ENCODE measurements at regions not wholly inside any gene's neighbourhood (a gene's known extent, or its start where the extent isn't known, plus 50 kb on each side); places are given as distances from the start of the nearest gene placed in this dataset.

DNA sequence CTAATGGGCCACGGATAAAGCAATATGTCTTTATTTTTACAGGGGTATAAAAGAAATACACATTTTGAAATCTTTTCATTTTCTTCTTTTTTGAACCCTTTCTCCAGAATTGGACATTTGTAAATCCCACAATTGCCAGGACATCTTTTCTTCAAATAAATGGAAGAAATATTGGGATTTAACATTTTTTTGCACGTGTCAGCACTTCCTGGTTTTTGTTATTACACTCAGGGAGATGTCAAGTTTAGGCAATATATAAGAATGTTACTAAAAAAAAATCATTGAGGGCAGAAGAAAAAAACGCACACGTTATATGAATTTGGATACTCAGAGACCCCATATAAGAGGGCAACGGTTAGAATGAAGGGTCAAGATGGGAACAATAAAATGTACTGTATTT lies 78.3 kb upstream of the TMCO5A start:
- Mint-ChIP-seq H3K4me3 (ENCODE audit: unreplicated experiment) (no peak overlapping the region), H3K36me3 (ENCODE audit: unreplicated experiment) (no peaks in the 10 kb centered on the region), H3K27me3 (ENCODE audit: unreplicated experiment) (peaks cover 32% of the 10 kb centered on the region), H3K4me1 (ENCODE audit: unreplicated experiment) (no peaks in the 10 kb centered on the region), H3K27ac (ENCODE audit: unreplicated experiment) (no peak overlapping the region), H3K9me3 (ENCODE audit: unreplicated experiment) (no peaks in the 10 kb centered on the region)
- TF ChIP-seq, protein P1, sequence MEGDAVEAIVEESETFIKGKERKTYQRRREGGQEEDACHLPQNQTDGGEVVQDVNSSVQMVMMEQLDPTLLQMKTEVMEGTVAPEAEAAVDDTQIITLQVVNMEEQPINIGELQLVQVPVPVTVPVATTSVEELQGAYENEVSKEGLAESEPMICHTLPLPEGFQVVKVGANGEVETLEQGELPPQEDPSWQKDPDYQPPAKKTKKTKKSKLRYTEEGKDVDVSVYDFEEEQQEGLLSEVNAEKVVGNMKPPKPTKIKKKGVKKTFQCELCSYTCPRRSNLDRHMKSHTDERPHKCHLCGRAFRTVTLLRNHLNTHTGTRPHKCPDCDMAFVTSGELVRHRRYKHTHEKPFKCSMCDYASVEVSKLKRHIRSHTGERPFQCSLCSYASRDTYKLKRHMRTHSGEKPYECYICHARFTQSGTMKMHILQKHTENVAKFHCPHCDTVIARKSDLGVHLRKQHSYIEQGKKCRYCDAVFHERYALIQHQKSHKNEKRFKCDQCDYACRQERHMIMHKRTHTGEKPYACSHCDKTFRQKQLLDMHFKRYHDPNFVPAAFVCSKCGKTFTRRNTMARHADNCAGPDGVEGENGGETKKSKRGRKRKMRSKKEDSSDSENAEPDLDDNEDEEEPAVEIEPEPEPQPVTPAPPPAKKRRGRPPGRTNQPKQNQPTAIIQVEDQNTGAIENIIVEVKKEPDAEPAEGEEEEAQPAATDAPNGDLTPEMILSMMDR (IDR thresholded peaks at IDR 0.05): no peak
- DNase-seq (ENCODE audit: extremely low spot score, unreplicated experiment): no peak

DNA sequence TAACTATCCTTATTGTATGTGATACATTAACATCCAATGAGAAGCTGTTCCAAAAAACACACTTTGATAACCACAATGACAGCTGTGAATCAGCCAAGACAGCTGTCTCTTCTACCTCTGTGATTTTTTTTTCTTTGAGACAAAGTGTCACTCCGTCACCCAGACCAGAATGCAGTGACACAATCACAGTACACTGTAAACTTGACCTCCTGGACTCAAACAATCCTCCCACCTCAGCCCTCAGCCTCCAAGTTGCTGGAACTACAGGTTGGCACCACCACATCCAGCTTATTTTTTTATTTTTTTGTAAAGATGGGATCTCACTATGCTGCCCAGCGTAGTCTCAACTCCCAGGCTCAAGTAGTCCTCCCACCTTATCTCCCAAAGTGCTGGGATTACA lies 73.5 kb upstream of the TMCO5A start:
- H3K4me1 Mint-ChIP-seq (ENCODE audit: unreplicated experiment): no peaks in the 10 kb centered on the region
- TF ChIP-seq, protein P1 (IDR thresholded peaks at IDR 0.05): no peak
- H3K9me3 Mint-ChIP-seq (ENCODE audit: unreplicated experiment): no peaks in the 10 kb centered on the region
- DNase-seq (ENCODE audit: extremely low spot score, unreplicated experiment): no peak
- H3K27ac Mint-ChIP-seq (ENCODE audit: unreplicated experiment): no peak overlapping the region
- H3K27me3 Mint-ChIP-seq (ENCODE audit: unreplicated experiment): peaks cover 41% of the 10 kb centered on the region
- no peaks in the 10 kb centered on the region for H3K36me3 Mint-ChIP-seq (ENCODE audit: unreplicated experiment)
- H3K4me3 Mint-ChIP-seq (ENCODE audit: unreplicated experiment): no peak overlapping the region

DNA sequence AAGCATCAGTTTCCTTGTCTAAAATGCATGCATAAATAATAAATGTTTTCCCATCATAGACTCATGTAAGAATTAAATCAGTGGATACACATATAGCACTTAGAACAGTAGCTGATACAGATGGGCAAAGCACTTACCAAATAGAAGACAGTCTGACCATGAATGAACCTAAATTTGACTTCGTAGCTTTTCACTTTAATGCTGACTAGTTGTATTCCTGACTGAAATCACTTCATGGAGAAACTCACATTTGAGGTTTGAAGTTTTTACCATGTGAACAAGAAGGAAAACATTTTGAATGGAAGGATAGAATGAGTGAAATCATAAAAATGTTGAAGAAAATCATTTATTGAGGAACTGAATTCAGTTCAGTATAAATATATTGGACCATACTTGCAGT lies 68.8 kb upstream of the TMCO5A start:
- Mint-ChIP-seq H3K27ac (ENCODE audit: unreplicated experiment) (no peak overlapping the region), H3K9me3 (ENCODE audit: unreplicated experiment) (no peaks in the 10 kb centered on the region), H3K27me3 (ENCODE audit: unreplicated experiment) (peaks cover 51% of the 10 kb centered on the region), H3K4me1 (ENCODE audit: unreplicated experiment) (no peaks in the 10 kb centered on the region), H3K4me3 (ENCODE audit: unreplicated experiment) (no peak overlapping the region), H3K36me3 (ENCODE audit: unreplicated experiment) (no peaks in the 10 kb centered on the region)
- DNase-seq (ENCODE audit: extremely low spot score, unreplicated experiment): no peak
- TF ChIP-seq, protein P1 (IDR thresholded peaks at IDR 0.05): no peak

DNA sequence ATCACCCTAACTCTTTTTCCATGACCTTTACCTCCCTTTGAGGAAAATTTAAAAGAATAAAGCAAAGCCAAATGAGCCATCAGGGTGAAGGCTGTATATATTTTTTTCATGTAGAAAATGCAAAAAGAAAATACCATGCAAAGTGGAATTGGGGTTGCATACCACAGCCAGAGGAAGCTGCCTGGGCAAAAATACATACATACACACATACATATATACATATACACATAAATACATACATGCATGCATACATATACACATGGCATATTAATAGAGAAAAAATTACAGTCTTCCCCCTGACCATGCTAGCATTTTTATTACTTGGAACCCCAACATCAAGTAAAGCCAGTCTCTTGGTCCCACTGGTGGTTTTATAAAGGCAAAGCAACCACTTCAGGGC lies 63.7 kb upstream of the TMCO5A start:
- TF ChIP-seq, protein P1 (IDR thresholded peaks at IDR 0.05): no peak
- no peak overlapping the region for H3K27ac Mint-ChIP-seq (ENCODE audit: unreplicated experiment)
- peaks cover 45% of the 10 kb centered on the region for H3K27me3 Mint-ChIP-seq (ENCODE audit: unreplicated experiment)
- no peaks in the 10 kb centered on the region for H3K4me1 Mint-ChIP-seq (ENCODE audit: unreplicated experiment)
- no peaks in the 10 kb centered on the region for H3K36me3 Mint-ChIP-seq (ENCODE audit: unreplicated experiment)
- no peaks in the 10 kb centered on the region for H3K9me3 Mint-ChIP-seq (ENCODE audit: unreplicated experiment)
- no peak for DNase-seq (ENCODE audit: extremely low spot score, unreplicated experiment)
- H3K4me3 Mint-ChIP-seq (ENCODE audit: unreplicated experiment): no peak overlapping the region

DNA sequence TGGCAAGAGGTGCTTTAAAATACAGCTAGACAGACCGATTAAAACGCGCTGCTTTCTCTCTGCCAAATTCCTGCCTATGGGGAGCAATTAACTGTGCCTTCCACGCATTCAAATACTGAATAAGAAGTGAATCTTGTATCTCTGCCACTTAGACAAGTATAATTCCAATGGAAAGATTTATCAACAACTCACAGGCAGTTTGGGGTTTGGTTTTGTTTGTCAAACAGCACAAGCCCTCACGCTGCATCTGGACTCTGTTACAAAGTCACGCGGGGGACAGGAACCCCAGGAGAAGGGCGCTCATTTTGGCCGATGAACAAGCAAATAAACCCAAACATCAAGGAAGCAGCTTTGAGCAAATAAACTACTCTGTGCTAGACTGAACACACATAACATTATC lies 61.8 kb upstream of the TMCO5A start:
- no peak overlapping the region for H3K4me3 Mint-ChIP-seq (ENCODE audit: unreplicated experiment)
- H3K27me3 Mint-ChIP-seq (ENCODE audit: unreplicated experiment): peaks cover 39% of the 10 kb centered on the region
- TF ChIP-seq, protein P1 (IDR thresholded peaks at IDR 0.05): no peak
- no peaks in the 10 kb centered on the region for H3K9me3 Mint-ChIP-seq (ENCODE audit: unreplicated experiment)
- no peaks in the 10 kb centered on the region for H3K36me3 Mint-ChIP-seq (ENCODE audit: unreplicated experiment)
- no peak overlapping the region for H3K27ac Mint-ChIP-seq (ENCODE audit: unreplicated experiment)
- DNase-seq (ENCODE audit: extremely low spot score, unreplicated experiment): no peak
- peaks cover 9% of the 10 kb centered on the region for H3K4me1 Mint-ChIP-seq (ENCODE audit: unreplicated experiment)

Measured in osteocyte (in vitro differentiated cells).